ENCODE measurements at regions not wholly inside any gene's neighbourhood (a gene's known extent, or its start where the extent isn't known, plus 50 kb on each side); places are given as distances from the start of the nearest gene placed in this dataset.

GRCh38 chr12:64931321-64931720 is 106.9 kb downstream of the TBC1D30 start:
- no peak for DNase-seq

GRCh38 chr12:64931981-64932380 is 107.5 kb downstream of the TBC1D30 start:
- peak in 1 of 56 donors; percentile 3 for DNase-seq

GRCh38 chr12:64933791-64934190 is 109.3 kb downstream of the TBC1D30 start:
- no peak for DNase-seq

GRCh38 chr12:64937452-64937851 is 113.0 kb downstream of the TBC1D30 start:
- no peak for DNase-seq

GRCh38 chr12:64938179-64938578 is 113.7 kb downstream of the TBC1D30 start:
- no peak for DNase-seq

- DNase-seq, result no peak
Observed at GRCh38 chr12:64943686-64944085, 119.2 kb downstream of the TBC1D30 start.

- DNase-seq, result no peak
Observed at GRCh38 chr12:64944966-64945365, 120.5 kb downstream of the TBC1D30 start.

GRCh38 chr12:64946132-64946829 is 121.8 kb downstream of the TBC1D30 start:
- peak; percentile 14 to 98 (median 85) for DNase-seq

GRCh38 chr12:64950711-64951298 is 126.4 kb downstream of the TBC1D30 start:
- no peak for DNase-seq

GRCh38 chr12:64951944-64952343 is 127.5 kb downstream of the TBC1D30 start:
- DNase-seq, result no peak

- DNase-seq, result no peak
Observed at GRCh38 chr12:64955746-64956145, 131.3 kb downstream of the TBC1D30 start.

GRCh38 chr12:64965920-64966319 is 141.5 kb downstream of the TBC1D30 start:
- DNase-seq, result no peak

GRCh38 chr12:64968989-64969819 is 144.8 kb downstream of the TBC1D30 start:
- DNase-seq, result no peak

GRCh38 chr12:64976131-64976530 is 145.0 kb downstream of the WIF1 start:
- no peak for DNase-seq

GRCh38 chr12:64983771-64984278 is 137.3 kb downstream of the WIF1 start:
- no peak for DNase-seq

GRCh38 chr12:64991121-64991611 is 129.9 kb downstream of the WIF1 start:
- DNase-seq, result peak in 8 of 56 donors; percentile 2 to 54 (median 26)

- DNase-seq, result peak in 3 of 56 donors; percentile 1 to 29 (median 4)
Observed at GRCh38 chr12:64992116-64992515, 129.0 kb downstream of the WIF1 start.

GRCh38 chr12:64992641-64993040 is 128.5 kb downstream of the WIF1 start:
- no peak for DNase-seq

GRCh38 chr12:64993461-64993860 is 127.6 kb downstream of the WIF1 start:
- no peak for DNase-seq

GRCh38 chr12:64995816-64996215 is 125.3 kb downstream of the WIF1 start:
- no peak for DNase-seq

GRCh38 chr12:64997858-64998257 is 123.2 kb downstream of the WIF1 start:
- DNase-seq, result no peak
